DND-41 (cell line): ENCODE measurements at regions not wholly inside any gene's neighbourhood (a gene's known extent, or its start where the extent isn't known, plus 50 kb on each side); places are given as distances from the start of the nearest gene placed in this dataset.

ENCODE experiments used
- ATAC-seq: fragments of 200-7000 bp; cut with Tn5 transposase; 3 replicates; pipeline ENCODE4 v1.9.1; 2021; ENCODE audit warnings: low read depth; ENCODE audit not compliant: insufficient read depth
- DNase-seq: peaks from one replicate; pipeline ENCODE4 v3.0.0-alpha.2; 2020
- H2AFZ ChIP-seq: 2 replicates; pipeline ENCODE4 v1.6.0; 2012; ENCODE audit warnings: low read depth, low read length
- H3K27ac ChIP-seq: 2 replicates; pipeline ENCODE4 v1.5.1; 2012; ENCODE audit warnings: low read length, inconsistent platforms
- H3K27me3 ChIP-seq: fragments of 200-600 bp; sonication (generic); 2 replicates; pipeline ENCODE4 v1.6.0; 2012; ENCODE audit warnings: low read length, mild to moderate bottlenecking, inconsistent platforms; ENCODE audit not compliant: insufficient read depth, poor library complexity
- H3K36me3 ChIP-seq: 2 replicates; pipeline ENCODE4 v1.5.1; 2012; ENCODE audit warnings: low read length, inconsistent platforms; ENCODE audit not compliant: insufficient read depth
- H3K4me1 ChIP-seq: 2 replicates; pipeline ENCODE4 v1.5.1; 2012; ENCODE audit warnings: mild to moderate bottlenecking, low read length; ENCODE audit not compliant: insufficient read depth
- H3K4me2 ChIP-seq: 2 replicates; pipeline ENCODE4 v1.6.0; 2012; ENCODE audit warnings: mild to moderate bottlenecking, moderate library complexity, low read length, inconsistent platforms; ENCODE audit not compliant: insufficient read depth
- H3K4me3 ChIP-seq, 2 experiments: fragments of 200-600 bp in 1 of 2; shearing (Covaris generic) in 1 of 2; 2 replicates each; pipeline ENCODE4 v1.5.1; 2012 to 2016; ENCODE audit warnings: inconsistent platforms in 2 of 2, low read length in 2 of 2, mild to moderate bottlenecking in 2 of 2, low read depth in 1 of 2, moderate library complexity in 1 of 2
- H3K79me2 ChIP-seq: 2 replicates; pipeline ENCODE4 v1.6.0; 2012; ENCODE audit warnings: low read length, inconsistent platforms; ENCODE audit not compliant: insufficient read depth
- H3K9ac ChIP-seq: 2 replicates; pipeline ENCODE4 v1.6.0; 2012; ENCODE audit warnings: low read depth, mild to moderate bottlenecking, inconsistent platforms, low read length, moderate library complexity
- H3K9me3 ChIP-seq: 2 replicates; pipeline ENCODE4 v1.5.1; 2012; ENCODE audit warnings: low read length, moderate library complexity, mild to moderate bottlenecking, inconsistent platforms; ENCODE audit not compliant: insufficient read depth, severe bottlenecking
- H4K20me1 ChIP-seq: 2 replicates; pipeline ENCODE4 v1.6.0; 2012; ENCODE audit warnings: low read length; ENCODE audit not compliant: insufficient read depth
- EZH2 ChIP-seq: IDR thresholded peaks from 3 replicates; pipeline ENCODE4 v1.6.1; 2012; ENCODE audit warnings: borderline replicate concordance, low read depth, mild to moderate bottlenecking, moderate library complexity, low read length, inconsistent platforms; ENCODE audit not compliant: severe bottlenecking
- TF ChIP-seq, protein P1 (sequence below): IDR thresholded peaks from 2 replicates; pipeline ENCODE4 v1.5.1; 2012; ENCODE audit warnings: borderline replicate concordance, low read length, moderate library complexity, mild to moderate bottlenecking; ENCODE audit not compliant: poor library complexity, severe bottlenecking; ENCODE audit errors: extremely low read depth

DNA sequence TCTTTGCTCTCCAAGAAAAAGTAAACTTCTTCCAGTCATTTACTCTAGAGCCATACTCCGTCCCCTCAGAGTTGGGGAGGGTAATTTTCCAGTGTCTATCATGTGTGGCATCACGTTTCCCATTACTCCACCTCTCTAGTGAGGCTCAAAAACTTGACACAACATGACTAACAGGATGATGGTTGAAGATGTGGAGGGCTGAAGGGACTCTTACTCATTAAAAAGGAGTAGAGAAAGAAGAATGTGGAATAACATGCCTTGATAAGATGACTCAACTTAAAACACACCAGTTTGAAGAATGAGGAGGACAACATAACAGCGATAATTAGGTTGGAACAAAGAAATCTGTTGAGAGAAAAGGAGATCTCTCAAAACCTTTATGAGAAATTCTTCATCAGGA is 894.3 kb downstream of the OTOL1 start:
- H4K20me1 ChIP-seq = no peaks in the 10 kb centered on the region
- no peak overlapping the region for H3K27ac ChIP-seq
- DNase-seq (no peak), ATAC-seq (no peak)
- no peaks in the 10 kb centered on the region for H3K27me3 ChIP-seq
- H2AFZ ChIP-seq = no peak overlapping the region; the same call in 1 of the 2 replicates
- H3K9ac ChIP-seq = no peak overlapping the region
- H3K9me3 ChIP-seq = peaks cover 2% of the 10 kb centered on the region
- TF ChIP-seq, protein P1, sequence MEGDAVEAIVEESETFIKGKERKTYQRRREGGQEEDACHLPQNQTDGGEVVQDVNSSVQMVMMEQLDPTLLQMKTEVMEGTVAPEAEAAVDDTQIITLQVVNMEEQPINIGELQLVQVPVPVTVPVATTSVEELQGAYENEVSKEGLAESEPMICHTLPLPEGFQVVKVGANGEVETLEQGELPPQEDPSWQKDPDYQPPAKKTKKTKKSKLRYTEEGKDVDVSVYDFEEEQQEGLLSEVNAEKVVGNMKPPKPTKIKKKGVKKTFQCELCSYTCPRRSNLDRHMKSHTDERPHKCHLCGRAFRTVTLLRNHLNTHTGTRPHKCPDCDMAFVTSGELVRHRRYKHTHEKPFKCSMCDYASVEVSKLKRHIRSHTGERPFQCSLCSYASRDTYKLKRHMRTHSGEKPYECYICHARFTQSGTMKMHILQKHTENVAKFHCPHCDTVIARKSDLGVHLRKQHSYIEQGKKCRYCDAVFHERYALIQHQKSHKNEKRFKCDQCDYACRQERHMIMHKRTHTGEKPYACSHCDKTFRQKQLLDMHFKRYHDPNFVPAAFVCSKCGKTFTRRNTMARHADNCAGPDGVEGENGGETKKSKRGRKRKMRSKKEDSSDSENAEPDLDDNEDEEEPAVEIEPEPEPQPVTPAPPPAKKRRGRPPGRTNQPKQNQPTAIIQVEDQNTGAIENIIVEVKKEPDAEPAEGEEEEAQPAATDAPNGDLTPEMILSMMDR = no peak
- no peak for TF ChIP-seq EZH2
- H3K36me3 ChIP-seq = no peaks in the 10 kb centered on the region
- no peak overlapping the region for H3K4me3 ChIP-seq
- no peaks in the 10 kb centered on the region for H3K79me2 ChIP-seq
- H3K4me2 ChIP-seq = no peak overlapping the region
- no peaks in the 10 kb centered on the region for H3K4me1 ChIP-seq

DNA sequence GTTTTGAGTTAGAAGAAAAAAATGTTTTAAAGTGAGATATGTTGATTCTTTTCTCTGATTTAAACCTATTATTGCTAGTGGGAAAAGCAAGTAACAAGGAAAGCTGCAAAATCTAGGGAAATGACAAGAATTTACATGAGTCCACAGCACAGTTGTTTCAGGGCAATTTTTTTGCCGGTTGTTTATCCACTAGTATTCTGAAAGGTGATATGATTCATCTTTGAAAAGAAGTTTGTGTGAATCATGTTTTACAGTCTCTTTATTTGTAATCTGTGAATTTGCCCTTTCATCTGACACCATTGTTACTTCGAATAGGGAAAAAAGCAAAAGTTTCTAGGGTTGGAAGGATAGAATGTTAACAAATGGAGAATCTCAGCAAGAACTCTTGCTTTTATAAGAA is 894.7 kb downstream of the OTOL1 start:
- no peaks in the 10 kb centered on the region for H4K20me1 ChIP-seq
- TF ChIP-seq EZH2 = no peak
- TF ChIP-seq, protein P1 = no peak
- no peak overlapping the region for H3K4me3 ChIP-seq
- no peaks in the 10 kb centered on the region for H3K79me2 ChIP-seq
- ATAC-seq (no peak), DNase-seq (no peak)
- H3K9me3 ChIP-seq = peaks cover 2% of the 10 kb centered on the region
- H3K9ac ChIP-seq = no peak overlapping the region
- H2AFZ ChIP-seq = no peak overlapping the region
- no peak overlapping the region for H3K4me2 ChIP-seq
- no peaks in the 10 kb centered on the region for H3K27me3 ChIP-seq
- no peaks in the 10 kb centered on the region for H3K4me1 ChIP-seq
- no peaks in the 10 kb centered on the region for H3K36me3 ChIP-seq
- H3K27ac ChIP-seq = no peak overlapping the region

DNA sequence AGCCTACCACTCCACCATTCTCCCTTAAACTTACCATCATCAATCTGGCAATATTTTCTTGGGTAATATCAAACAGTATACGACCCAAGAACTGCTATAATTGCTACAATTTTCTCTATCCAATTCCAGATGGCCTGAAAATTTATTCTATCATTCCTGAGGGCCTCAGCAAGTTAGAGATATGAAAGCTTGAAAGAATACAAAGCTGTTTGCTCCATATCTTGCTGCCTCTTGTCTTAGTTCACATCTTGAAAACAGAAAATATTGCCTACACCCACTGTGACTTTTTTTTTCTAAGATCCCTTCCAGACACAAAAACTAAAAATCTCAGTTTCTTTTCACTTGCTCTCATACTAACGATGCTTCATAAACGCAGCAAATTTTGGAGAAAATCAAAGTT is 898.9 kb downstream of the OTOL1 start:
- Histone ChIP-seq H4K20me1 (no peaks in the 10 kb centered on the region), H3K4me1 (no peaks in the 10 kb centered on the region), H3K36me3 (no peaks in the 10 kb centered on the region), H3K79me2 (no peaks in the 10 kb centered on the region), H3K27me3 (no peaks in the 10 kb centered on the region), H3K9ac (no peak overlapping the region), H3K4me3 (no peak overlapping the region), H3K27ac (no peak overlapping the region), H3K9me3 (peaks cover 8% of the 10 kb centered on the region), H3K4me2 (no peak overlapping the region), H2AFZ (no peak overlapping the region)
- ATAC-seq = no peak
- no peak for DNase-seq
- TF ChIP-seq, protein P1 = no peak
- TF ChIP-seq EZH2 = no peak

DNA sequence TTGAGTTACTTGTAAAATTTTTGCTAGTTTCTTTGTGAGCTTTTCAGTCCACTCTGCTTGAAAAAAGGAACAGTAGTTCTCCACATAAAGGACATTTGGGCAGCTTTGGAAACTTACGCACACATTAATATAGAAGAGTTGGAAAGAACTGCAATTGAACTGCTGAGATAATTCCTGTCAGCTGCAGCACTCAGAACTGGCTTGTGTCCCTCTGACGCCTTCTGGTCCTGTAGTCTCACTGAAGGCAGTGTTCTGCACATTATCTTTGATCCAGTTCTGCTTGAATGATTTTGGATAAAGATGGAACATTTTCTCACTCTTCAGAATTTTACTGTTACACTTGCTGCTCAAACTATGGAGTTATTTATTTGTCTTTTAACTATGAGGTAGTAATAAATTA is 901.9 kb downstream of the OTOL1 start:
- no peak for TF ChIP-seq EZH2
- TF ChIP-seq, protein P1 = no peak
- H4K20me1 ChIP-seq = no peaks in the 10 kb centered on the region

More for the DNA sequence above, 901.9 kb downstream of the OTOL1 start:
- DNase-seq (no peak), ATAC-seq (no peak)
- H3K27me3 ChIP-seq = no peaks in the 10 kb centered on the region
- no peak overlapping the region for H3K27ac ChIP-seq
- no peak overlapping the region for H3K4me3 ChIP-seq
- no peaks in the 10 kb centered on the region; the same call in 1 of the 2 replicates for H3K4me1 ChIP-seq
- no peaks in the 10 kb centered on the region for H3K36me3 ChIP-seq
- no peak overlapping the region for H2AFZ ChIP-seq
- no peak overlapping the region for H3K9ac ChIP-seq
- no peak overlapping the region for H3K4me2 ChIP-seq
- no peaks in the 10 kb centered on the region for H3K79me2 ChIP-seq
- H3K9me3 ChIP-seq = peaks cover 8% of the 10 kb centered on the region
